Suprapubic skin (tissue), 3 donors: ENCODE measurements at regions not wholly inside any gene's neighbourhood (a gene's known extent, or its start where the extent isn't known, plus 50 kb on each side); places are given as distances from the start of the nearest gene placed in this dataset.

Experiments
- CTCF ChIP-seq, 2 donors: fragments of 200-600 bp in 1 of 2; fragments of 450-650 bp in 1 of 2; sonication (generic) in 1 of 2; IDR thresholded peaks; one replicate each; pipeline ENCODE4 v1.5.1; 2016 to 2019; ENCODE audit warnings: antibody characterized with exemption in 2 of 2, mild to moderate bottlenecking in 1 of 2, moderate library complexity in 1 of 2
- EP300 ChIP-seq: sonication (generic); formaldehyde crosslinking; IDR thresholded peaks from one replicate; pipeline ENCODE4 v1.6.1; 2017; ENCODE audit warnings: antibody characterized with exemption

GRCh38 chr1:177838907-177839485, 130.9 kb downstream of the SEC16B start:
- no peak for TF ChIP-seq CTCF (IDR thresholded peaks at IDR 0.05)
- TF ChIP-seq EP300, result no peak
